OCI-LY1 (cell line): ENCODE measurements at regions not wholly inside any gene's neighbourhood (a gene's known extent, or its start where the extent isn't known, plus 50 kb on each side); places are given as distances from the start of the nearest gene placed in this dataset.
A peak's percentile ranks its signal among the peaks of the same experiment; 100 is the strongest.

ENCODE experiments used
- H2AFZ ChIP-seq: fragments of 200-600 bp; sonication (generic), shearing (Covaris generic); 2 replicates; pipeline ENCODE4 v1.6.0; 2014; ENCODE audit warnings: antibody characterized with exemption, mild to moderate bottlenecking, low read length
- H3F3A ChIP-seq: fragments of 200-600 bp; sonication (generic), shearing (Covaris generic); 2 replicates; pipeline ENCODE4 v1.6.0; 2014; ENCODE audit warnings: mild to moderate bottlenecking, antibody characterized with exemption, low read length, moderate library complexity; ENCODE audit not compliant: insufficient read depth
- H3K27ac ChIP-seq: fragments of 200-600 bp; sonication (generic); 2 replicates; pipeline ENCODE4 v1.5.1; 2014; ENCODE audit warnings: low read length, mixed run types, mild to moderate bottlenecking, low read depth; ENCODE audit not compliant: poor library complexity, severe bottlenecking
- H3K27me3 ChIP-seq: fragments of 200-600 bp; sonication (generic); 2 replicates; pipeline ENCODE4 v1.6.0; 2014; ENCODE audit warnings: antibody characterized with exemption, mild to moderate bottlenecking, low read length, moderate library complexity; ENCODE audit not compliant: insufficient read depth
- H3K36me3 ChIP-seq: fragments of 200-600 bp; sonication (generic); 2 replicates; pipeline ENCODE4 v1.6.1; 2014; ENCODE audit warnings: mild to moderate bottlenecking, antibody characterized with exemption, low read length, moderate library complexity, mixed read lengths; ENCODE audit not compliant: insufficient read depth
- H3K4me1 ChIP-seq: fragments of 200-600 bp; sonication (generic); 2 replicates; pipeline ENCODE4 v1.5.1; 2014; ENCODE audit warnings: mild to moderate bottlenecking, low read length, moderate library complexity; ENCODE audit not compliant: insufficient read depth, severe bottlenecking
- H3K4me2 ChIP-seq: fragments of 200-600 bp; sonication (generic), shearing (Covaris generic); 2 replicates; pipeline ENCODE4 v1.6.1; 2014; ENCODE audit warnings: low read length
- H3K4me3 ChIP-seq: fragments of 200-600 bp; sonication (generic); 2 replicates; pipeline ENCODE4 v1.5.1; 2014; ENCODE audit warnings: low read length, low read depth, mild to moderate bottlenecking, mixed read lengths; ENCODE audit not compliant: poor library complexity, severe bottlenecking
- H3K79me2 ChIP-seq: fragments of 200-600 bp; shearing (Covaris generic); 2 replicates; pipeline ENCODE4 v1.6.1; 2016; ENCODE audit warnings: mixed run types, low read length, mixed read lengths; ENCODE audit not compliant: insufficient read depth
- H3K9ac ChIP-seq: fragments of 200-600 bp; sonication (generic), shearing (Covaris generic); 2 replicates; pipeline ENCODE4 v1.6.1; 2014; ENCODE audit warnings: mild to moderate bottlenecking, low read length, mixed read lengths
- H3K9me2 ChIP-seq: fragments of 200-600 bp; sonication (generic), shearing (Covaris generic); 2 replicates; pipeline ENCODE4 v1.6.1; 2014; ENCODE audit warnings: low read depth, mild to moderate bottlenecking, low read length, mixed read lengths
- H3K9me3 ChIP-seq: fragments of 200-600 bp; shearing (Covaris generic); 2 replicates; pipeline ENCODE4 v1.6.1; 2014; ENCODE audit warnings: low read length, mixed read lengths
- H4K20me1 ChIP-seq: fragments of 200-600 bp; sonication (generic), shearing (Covaris generic); 2 replicates; pipeline ENCODE4 v1.6.0; 2016; ENCODE audit warnings: mild to moderate bottlenecking, low read length; ENCODE audit not compliant: insufficient read depth
- EZH2 ChIP-seq: fragments of 200-600 bp; sonication (generic), shearing (Covaris generic); IDR thresholded peaks from 2 replicates; pipeline ENCODE4 v1.8.0; 2017; ENCODE audit warnings: borderline replicate concordance, mixed run types, mild to moderate bottlenecking, antibody characterized with exemption, low read length, moderate library complexity, mixed read lengths
- TF ChIP-seq, protein P1 (sequence below): fragments of 200-600 bp; sonication (generic), shearing (Covaris generic); IDR thresholded peaks from 2 replicates; pipeline ENCODE4 v1.5.1; 2017; ENCODE audit warnings: mild to moderate bottlenecking, antibody characterized with exemption, low read length, moderate library complexity, mixed read lengths

GRCh38 chr2:103986001-103986400, 867.9 kb upstream of the POU3F3 start:
- Histone ChIP-seq H3K27ac (no peak overlapping the region), H3K4me2 (no peak overlapping the region), H3K9me2 (no peaks in the 10 kb centered on the region), H3F3A (no peaks in the 10 kb centered on the region), H3K4me1 (no peaks in the 10 kb centered on the region), H3K27me3 (no peaks in the 10 kb centered on the region), H3K36me3 (no peaks in the 10 kb centered on the region), H3K9me3 (no peaks in the 10 kb centered on the region), H3K9ac (no peak overlapping the region), H4K20me1 (no peaks in the 10 kb centered on the region), H3K79me2 (no peaks in the 10 kb centered on the region), H3K4me3 (no peak overlapping the region), H2AFZ (no peak overlapping the region)
- TF ChIP-seq EZH2: no peak
- TF ChIP-seq, protein P1, sequence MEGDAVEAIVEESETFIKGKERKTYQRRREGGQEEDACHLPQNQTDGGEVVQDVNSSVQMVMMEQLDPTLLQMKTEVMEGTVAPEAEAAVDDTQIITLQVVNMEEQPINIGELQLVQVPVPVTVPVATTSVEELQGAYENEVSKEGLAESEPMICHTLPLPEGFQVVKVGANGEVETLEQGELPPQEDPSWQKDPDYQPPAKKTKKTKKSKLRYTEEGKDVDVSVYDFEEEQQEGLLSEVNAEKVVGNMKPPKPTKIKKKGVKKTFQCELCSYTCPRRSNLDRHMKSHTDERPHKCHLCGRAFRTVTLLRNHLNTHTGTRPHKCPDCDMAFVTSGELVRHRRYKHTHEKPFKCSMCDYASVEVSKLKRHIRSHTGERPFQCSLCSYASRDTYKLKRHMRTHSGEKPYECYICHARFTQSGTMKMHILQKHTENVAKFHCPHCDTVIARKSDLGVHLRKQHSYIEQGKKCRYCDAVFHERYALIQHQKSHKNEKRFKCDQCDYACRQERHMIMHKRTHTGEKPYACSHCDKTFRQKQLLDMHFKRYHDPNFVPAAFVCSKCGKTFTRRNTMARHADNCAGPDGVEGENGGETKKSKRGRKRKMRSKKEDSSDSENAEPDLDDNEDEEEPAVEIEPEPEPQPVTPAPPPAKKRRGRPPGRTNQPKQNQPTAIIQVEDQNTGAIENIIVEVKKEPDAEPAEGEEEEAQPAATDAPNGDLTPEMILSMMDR: no peak

GRCh38 chr2:103991591-103991990, 862.3 kb upstream of the POU3F3 start:
- H3K9me3 ChIP-seq: no peaks in the 10 kb centered on the region

GRCh38 chr2:104004821-104005220, 849.1 kb upstream of the POU3F3 start:
- Histone ChIP-seq H3K9me3 (no peaks in the 10 kb centered on the region), H3K9ac (no peak overlapping the region), H3F3A (no peaks in the 10 kb centered on the region), H3K9me2 (no peaks in the 10 kb centered on the region), H3K4me3 (no peak overlapping the region), H3K27ac (no peak overlapping the region), H3K79me2 (no peaks in the 10 kb centered on the region), H4K20me1 (no peaks in the 10 kb centered on the region), H3K27me3 (peaks cover 4% of the 10 kb centered on the region; the same call in 1 of the 2 replicates), H2AFZ (no peak overlapping the region), H3K4me1 (no peaks in the 10 kb centered on the region), H3K4me2 (no peak overlapping the region), H3K36me3 (no peaks in the 10 kb centered on the region)
- no peak for TF ChIP-seq EZH2
- TF ChIP-seq, protein P1: no peak

More at GRCh38 chr2:103991591-103991990, 862.3 kb upstream of the POU3F3 start:
- Histone ChIP-seq H3K4me3 (no peak overlapping the region), H3K27me3 (no peaks in the 10 kb centered on the region), H3K36me3 (no peaks in the 10 kb centered on the region), H3K79me2 (no peaks in the 10 kb centered on the region), H4K20me1 (no peaks in the 10 kb centered on the region), H3K9ac (no peak overlapping the region), H2AFZ (no peak overlapping the region), H3F3A (no peaks in the 10 kb centered on the region), H3K4me2 (no peak overlapping the region), H3K4me1 (no peaks in the 10 kb centered on the region), H3K9me2 (no peaks in the 10 kb centered on the region), H3K27ac (no peak overlapping the region)
- TF ChIP-seq, protein P1: peak; percentile 53
- no peak for TF ChIP-seq EZH2
